GM20000 (cell line): ENCODE measurements at regions not wholly inside any gene's neighbourhood (a gene's known extent, or its start where the extent isn't known, plus 50 kb on each side); places are given as distances from the start of the nearest gene placed in this dataset.

Source experiments
- DNase-seq: peaks from one replicate; pipeline ENCODE4 v3.0.0; 2012; ENCODE audit warnings: low spot score
- CTCF ChIP-seq: IDR thresholded peaks from 2 replicates; pipeline ENCODE4 v1.5.1; 2012; ENCODE audit warnings: mild to moderate bottlenecking, control low read depth; ENCODE audit errors: extremely low read depth, missing control alignments

GRCh38 chr7:84800846-84801245, 386.0 kb downstream of the SEMA3D start:
- no peak for TF ChIP-seq CTCF

GRCh38 chr7:84799106-84799505, 387.8 kb downstream of the SEMA3D start:
- DNase-seq = no peak
- TF ChIP-seq CTCF = no peak

More at GRCh38 chr7:84800846-84801245, 386.0 kb downstream of the SEMA3D start:
- no peak for DNase-seq

GRCh38 chr7:84792231-84792893, 394.5 kb downstream of the SEMA3D start:
- no peak for TF ChIP-seq CTCF
- no peak for DNase-seq

- DNase-seq = no peak
- TF ChIP-seq CTCF = no peak
These were observed 396.0 kb downstream of the SEMA3D start for GRCh38 chr7:84790882-84791281.

GRCh38 chr7:84786073-84786472, 400.8 kb downstream of the SEMA3D start:
- no peak for TF ChIP-seq CTCF
- DNase-seq = no peak

GRCh38 chr7:84784450-84784849, 402.4 kb downstream of the SEMA3D start:
- DNase-seq = no peak
- TF ChIP-seq CTCF = no peak

- DNase-seq = no peak
- TF ChIP-seq CTCF = no peak
These were observed 403.6 kb downstream of the SEMA3D start for GRCh38 chr7:84783141-84783778.
